Endothelial cell of umbilical vein (primary cell): ENCODE measurements at regions not wholly inside any gene's neighbourhood (a gene's known extent, or its start where the extent isn't known, plus 50 kb on each side); places are given as distances from the start of the nearest gene placed in this dataset.

Source experiments
- BruUV-seq: library from RNA; stranded (reverse); fragments of 400-500 nt; replicated peaks from 2 replicates; lab custom pipeline; 2021; lab: Mats Ljungman, UMichigan
- CTCF ChIA-PET: fragments of 300-600, 350-600 bp; sonication (Branson Sonifier 250); formaldehyde crosslinking; loops from one replicate; lab custom pipeline; 2021; ENCODE audit warnings: antibody characterized with exemption, inconsistent platforms; lab: Charles Lee
- POLR2A ChIA-PET: fragments of 300-600, 350-600 bp; sonication (Branson Sonifier 250); formaldehyde crosslinking; loops from one replicate; lab custom pipeline; 2021; ENCODE audit warnings: antibody characterized with exemption, inconsistent platforms; lab: Charles Lee
- DNase-seq: peaks from one replicate; pipeline ENCODE4 v3.0.0-alpha.2; 2011; ENCODE audit warnings: low read depth, low spot score
- FAIRE-seq: peaks from 2 replicates; lab custom pipeline; 2011; peaks lifted over from hg19 to GRCh38; lab: Jason Lieb, UNC
- H2AFZ ChIP-seq: 2 replicates; pipeline ENCODE4 v1.6.0; 2012; ENCODE audit warnings: low read depth, low read length, control low read depth, inconsistent platforms
- H3K27ac ChIP-seq: 2 replicates; pipeline ENCODE4 v1.5.1; 2011; ENCODE audit warnings: low read depth, mild to moderate bottlenecking, control low read depth, low read length, moderate library complexity; ENCODE audit not compliant: insufficient read depth
- H3K27me3 ChIP-seq, 2 experiments: 2 replicates each; pipeline versions ENCODE4 v1.6.0 to v1.6.1; 2011; ENCODE audit warnings: low read length in 2 of 2, mixed read lengths in 1 of 2; ENCODE audit not compliant: control insufficient read depth in 2 of 2, insufficient read depth in 2 of 2
- H3K36me3 ChIP-seq, 2 experiments: 2 replicates in 1 of 2; 3 replicates in 1 of 2; pipeline ENCODE4 v1.5.1; 2011; ENCODE audit warnings: low read length in 2 of 2, mild to moderate bottlenecking in 1 of 2, moderate library complexity in 1 of 2; ENCODE audit not compliant: control insufficient read depth in 2 of 2, insufficient read depth in 2 of 2; ENCODE audit errors: extremely low read depth in 1 of 2
- H3K4me1 ChIP-seq: 3 replicates; pipeline ENCODE4 v1.5.1; 2011; ENCODE audit warnings: mild to moderate bottlenecking, low read length; ENCODE audit not compliant: control insufficient read depth, insufficient read depth; ENCODE audit errors: extremely low read depth
- H3K4me2 ChIP-seq: 2 replicates; pipeline ENCODE4 v1.6.1; 2011; ENCODE audit warnings: low read length, control low read depth, mixed read lengths; ENCODE audit not compliant: insufficient read depth
- H3K4me3 ChIP-seq, 3 experiments: fragments of 200-600 bp in 1 of 3; sonication (generic), shearing (Covaris generic) in 1 of 3; replicated peaks in 1 of 3; 2 replicates each; pipeline ENCODE4 v1.5.1; 2011 to 2016; ENCODE audit warnings: control low read depth in 3 of 3, low read length in 3 of 3, mild to moderate bottlenecking in 2 of 3, inconsistent platforms in 1 of 3, low read depth in 1 of 3, moderate library complexity in 1 of 3; ENCODE audit not compliant: insufficient read depth in 1 of 3
- H3K79me2 ChIP-seq: 2 replicates; pipeline ENCODE4 v1.6.0; 2012; ENCODE audit warnings: low read length, inconsistent platforms; ENCODE audit not compliant: control insufficient read depth, insufficient read depth
- H3K9ac ChIP-seq: replicated peaks from 2 replicates; pipeline ENCODE3; 2011; ENCODE audit warnings: low read length, control low read depth; ENCODE audit not compliant: insufficient read depth; ENCODE audit errors: extremely low read depth
- H3K9me1 ChIP-seq: replicated peaks from 3 replicates; pipeline ENCODE4 v1.6.0; 2011; ENCODE audit warnings: mild to moderate bottlenecking, low read length; ENCODE audit not compliant: control insufficient read depth, insufficient read depth; ENCODE audit errors: extremely low read depth
- H3K9me3 ChIP-seq: replicated peaks from 2 replicates; pipeline ENCODE4 v1.5.1; 2012; ENCODE audit warnings: low read length, inconsistent platforms; ENCODE audit not compliant: control insufficient read depth, insufficient read depth
- H4K20me1 ChIP-seq: replicated peaks from 2 replicates; pipeline ENCODE3; 2011; ENCODE audit warnings: mild to moderate bottlenecking, low read length; ENCODE audit not compliant: control insufficient read depth, insufficient read depth; ENCODE audit errors: extremely low read depth
- EZH2 ChIP-seq: IDR thresholded peaks from 2 replicates; pipeline ENCODE4 v1.6.1; 2012; ENCODE audit warnings: borderline replicate concordance, low read depth, mild to moderate bottlenecking, moderate library complexity, low read length, inconsistent platforms; ENCODE audit not compliant: severe bottlenecking
- FOS ChIP-seq: IDR thresholded peaks from 2 replicates; pipeline ENCODE4 v1.6.1; 2011; ENCODE audit warnings: mild to moderate bottlenecking, low read length, moderate library complexity, borderline replicate concordance; ENCODE audit not compliant: insufficient read depth
- GATA2 ChIP-seq: IDR thresholded peaks from 2 replicates; pipeline ENCODE4 v1.7.0; 2011; ENCODE audit warnings: low read depth, mild to moderate bottlenecking, moderate library complexity, mixed read lengths, low read length; ENCODE audit not compliant: insufficient read length, insufficient read depth
- JUN ChIP-seq: IDR thresholded peaks from 2 replicates; pipeline ENCODE4 v1.6.1; 2011; ENCODE audit warnings: borderline replicate concordance, low read depth; ENCODE audit not compliant: insufficient read length, insufficient read depth
- MYC ChIP-seq: IDR thresholded peaks from one replicate; pipeline ENCODE4 v1.6.1; 2011; ENCODE audit warnings: mild to moderate bottlenecking, low read depth, low read length
- POLR2A ChIP-seq: IDR thresholded peaks from 2 replicates; pipeline ENCODE4 v1.6.1; 2012; ENCODE audit warnings: low read depth, mild to moderate bottlenecking, control low read depth, low read length
- POLR2AphosphoS5 ChIP-seq: IDR thresholded peaks from 2 replicates; pipeline ENCODE4 v1.6.1; 2012; ENCODE audit warnings: low read depth, mild to moderate bottlenecking, control low read depth, low read length, moderate library complexity; ENCODE audit not compliant: insufficient read depth
- dilution Hi-C: fragments of 300-500 bp; cut with MboI; formaldehyde crosslinking; loops from one replicate; pipeline ENCODE4 v1.15.0; 2019; ENCODE audit warnings: low sequenced_read_pairs; ENCODE audit not compliant: extremely low pct_ligation_motif_present
- intact Hi-C: fragments of 100-400 bp; cut with micrococcal nuclease; formaldehyde crosslinking; loops from one replicate; pipeline ENCODE4 v1.10.0; 2022
- TF ChIP-seq, protein P1 (sequence below): IDR thresholded peaks from 2 replicates; pipeline ENCODE4 v1.6.1; 2011; ENCODE audit not compliant: insufficient read depth, insufficient read length
- TF ChIP-seq, protein P2 (sequence below), 2 donors: IDR thresholded peaks; 1 replicate in 1 of 2; 2 replicates in 1 of 2; pipeline ENCODE4 v1.5.1; 2011; ENCODE audit warnings: low read length in 2 of 2, mild to moderate bottlenecking in 2 of 2, moderate library complexity in 2 of 2, control low read depth in 1 of 2, inconsistent platforms in 1 of 2, low read depth in 1 of 2; ENCODE audit not compliant: insufficient read depth in 1 of 2; ENCODE audit errors: extremely low read depth in 1 of 2

DNA sequence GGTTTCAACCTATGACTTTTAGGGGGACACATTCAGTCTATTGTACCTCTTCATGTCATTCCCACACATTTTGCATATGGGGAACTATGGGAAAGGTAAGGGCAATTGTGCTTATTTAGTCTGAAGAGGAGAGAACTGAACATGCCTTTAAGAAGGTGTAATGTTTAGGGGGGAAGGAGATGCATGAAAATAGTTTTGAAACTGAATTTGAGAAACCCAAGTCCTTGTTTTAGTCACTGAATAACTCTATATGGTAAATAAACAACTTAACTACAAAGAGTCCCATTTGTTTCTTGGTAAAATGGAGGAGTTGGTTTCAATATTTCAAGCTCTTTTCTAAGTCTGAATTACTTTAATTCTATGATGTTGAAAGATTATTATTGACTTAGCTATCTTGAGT is 166.1 kb downstream of the DNAJB9 start:
- H3K79me2 ChIP-seq: no peaks in the 10 kb centered on the region
- dilution Hi-C loops: no loop called here
- no peak for FAIRE-seq
- no peak overlapping the region for H3K27ac ChIP-seq
- H3K4me2 ChIP-seq: no peak overlapping the region
- intact Hi-C loops: no loop called here
- H3K4me3 ChIP-seq: no peak overlapping the region
- no peaks in the 10 kb centered on the region for H3K36me3 ChIP-seq
- CTCF ChIA-PET: no interaction called here
- H3K9me3 ChIP-seq: no peaks in the 10 kb centered on the region
- no peaks in the 10 kb centered on the region for H3K9me1 ChIP-seq
- H3K4me1 ChIP-seq: no peaks in the 10 kb centered on the region
- no peak for DNase-seq
- no peak overlapping the region for H2AFZ ChIP-seq
- BruUV-seq: no TSS peak
- H3K27me3 ChIP-seq: peaks cover 0 to 9% of the 10 kb centered on the region in 2 experiments
- H4K20me1 ChIP-seq: no peaks in the 10 kb centered on the region
- no peak for TF ChIP-seq JUN
- no peak for TF ChIP-seq FOS
- no peak for TF ChIP-seq EZH2
- TF ChIP-seq POLR2A: no peak
- TF ChIP-seq POLR2AphosphoS5: no peak
- TF ChIP-seq, protein P1, sequence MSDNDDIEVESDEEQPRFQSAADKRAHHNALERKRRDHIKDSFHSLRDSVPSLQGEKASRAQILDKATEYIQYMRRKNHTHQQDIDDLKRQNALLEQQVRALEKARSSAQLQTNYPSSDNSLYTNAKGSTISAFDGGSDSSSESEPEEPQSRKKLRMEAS: no peak
- TF ChIP-seq MYC: no peak
- no peak overlapping the region for H3K9ac ChIP-seq
- POLR2A ChIA-PET: no interaction called here

DNA sequence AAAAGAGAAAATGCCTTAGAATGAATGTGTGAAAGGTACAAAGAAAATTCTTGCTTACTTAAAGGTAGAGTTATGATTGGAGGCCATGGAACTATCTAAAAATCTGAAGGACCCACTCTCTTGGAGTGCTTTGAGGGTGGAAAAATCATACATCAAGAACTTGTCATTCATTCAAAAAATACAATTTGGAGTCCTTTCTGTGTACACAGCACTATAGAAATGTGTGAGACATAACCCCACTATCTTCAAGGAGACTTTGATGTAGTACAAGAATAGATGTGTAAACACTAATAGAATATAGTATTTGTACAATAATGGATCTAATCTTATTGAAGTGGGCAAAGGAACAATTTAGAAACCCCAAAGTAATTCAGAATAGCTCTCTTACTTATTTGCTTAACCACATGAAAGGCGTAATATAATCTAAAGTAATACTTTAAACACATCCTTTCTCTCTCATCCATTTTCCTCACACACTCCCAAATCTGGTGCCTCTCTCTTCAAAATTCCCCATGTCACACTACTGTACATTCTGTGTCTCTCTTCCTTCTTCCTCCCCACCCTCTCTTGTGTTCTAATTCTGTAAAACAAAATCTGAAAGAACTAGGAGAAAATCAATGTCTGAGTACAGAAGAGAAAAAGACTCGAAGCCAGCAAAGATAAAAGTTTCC is 166.7 kb downstream of the DNAJB9 start:
- H3K9ac ChIP-seq: no peak overlapping the region

More for the DNA sequence above, 166.7 kb downstream of the DNAJB9 start:
- no peak overlapping the region for H2AFZ ChIP-seq
- BruUV-seq: no TSS peak
- H3K4me3 ChIP-seq: no peak overlapping the region
- CTCF ChIA-PET: no interaction called here
- H3K4me2 ChIP-seq: no peak overlapping the region
- no peak overlapping the region for H3K27ac ChIP-seq
- no peaks in the 10 kb centered on the region for H3K9me1 ChIP-seq
- dilution Hi-C loops (no loop called here), intact Hi-C loops (no loop called here)
- DNase-seq (no peak), FAIRE-seq (no peak)
- H3K9me3 ChIP-seq: no peaks in the 10 kb centered on the region
- no peaks in the 10 kb centered on the region for H3K36me3 ChIP-seq
- H3K79me2 ChIP-seq: no peaks in the 10 kb centered on the region
- POLR2A ChIA-PET: no interaction called here
- H4K20me1 ChIP-seq: no peaks in the 10 kb centered on the region
- TF ChIP-seq EZH2 (no peak), MYC (no peak), GATA2 (no peak), POLR2AphosphoS5 (no peak)
- TF ChIP-seq, protein P2, sequence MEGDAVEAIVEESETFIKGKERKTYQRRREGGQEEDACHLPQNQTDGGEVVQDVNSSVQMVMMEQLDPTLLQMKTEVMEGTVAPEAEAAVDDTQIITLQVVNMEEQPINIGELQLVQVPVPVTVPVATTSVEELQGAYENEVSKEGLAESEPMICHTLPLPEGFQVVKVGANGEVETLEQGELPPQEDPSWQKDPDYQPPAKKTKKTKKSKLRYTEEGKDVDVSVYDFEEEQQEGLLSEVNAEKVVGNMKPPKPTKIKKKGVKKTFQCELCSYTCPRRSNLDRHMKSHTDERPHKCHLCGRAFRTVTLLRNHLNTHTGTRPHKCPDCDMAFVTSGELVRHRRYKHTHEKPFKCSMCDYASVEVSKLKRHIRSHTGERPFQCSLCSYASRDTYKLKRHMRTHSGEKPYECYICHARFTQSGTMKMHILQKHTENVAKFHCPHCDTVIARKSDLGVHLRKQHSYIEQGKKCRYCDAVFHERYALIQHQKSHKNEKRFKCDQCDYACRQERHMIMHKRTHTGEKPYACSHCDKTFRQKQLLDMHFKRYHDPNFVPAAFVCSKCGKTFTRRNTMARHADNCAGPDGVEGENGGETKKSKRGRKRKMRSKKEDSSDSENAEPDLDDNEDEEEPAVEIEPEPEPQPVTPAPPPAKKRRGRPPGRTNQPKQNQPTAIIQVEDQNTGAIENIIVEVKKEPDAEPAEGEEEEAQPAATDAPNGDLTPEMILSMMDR (IDR thresholded peaks at IDR 0.05; ENCODE audit: extremely low read depth in 1 of 2, insufficient read depth in 1 of 2, low read depth in 1 of 2, low read length in 2 of 2): no peak
- peaks cover 0 to 9% of the 10 kb centered on the region in 2 experiments for H3K27me3 ChIP-seq
- H3K4me1 ChIP-seq: no peaks in the 10 kb centered on the region
